ENCODE measurements at regions not wholly inside any gene's neighbourhood (a gene's known extent, or its start where the extent isn't known, plus 50 kb on each side); places are given as distances from the start of the nearest gene placed in this dataset.

DNA sequence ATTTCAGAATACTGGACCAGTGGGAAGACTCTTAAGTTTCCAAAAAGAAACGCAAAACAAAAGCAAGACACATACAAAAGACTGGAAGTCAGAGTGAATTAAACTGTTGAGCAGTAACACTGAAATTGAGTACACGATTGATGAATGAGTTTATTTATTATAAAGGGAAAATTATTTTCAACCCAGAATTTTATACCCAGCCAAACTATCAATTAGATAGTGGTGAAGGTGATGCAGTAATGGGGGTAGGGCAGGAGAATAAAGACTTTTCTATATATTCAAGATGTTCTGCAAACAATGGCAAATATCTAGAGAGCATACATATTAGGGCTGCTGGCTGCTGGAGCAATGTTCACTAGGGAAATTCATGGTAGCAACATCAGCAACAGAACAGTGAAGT, 143.7 kb upstream of the NPVF start:
- no peak for TF ChIP-seq POLR2AphosphoS5 (IDR thresholded peaks at IDR 0.05; ENCODE audit: low read depth, low read length)
- no peak for TF ChIP-seq SPI1 (IDR thresholded peaks at IDR 0.05; ENCODE audit: low read depth, low read length)
- no peak for TF ChIP-seq POLR2A (IDR thresholded peaks at IDR 0.05; ENCODE audit: low read depth, low read length)
- TF ChIP-seq TAF1 (IDR thresholded peaks at IDR 0.05; ENCODE audit: low read depth, low read length): no peak
